ENCODE measurements at regions not wholly inside any gene's neighbourhood (a gene's known extent, or its start where the extent isn't known, plus 50 kb on each side); places are given as distances from the start of the nearest gene placed in this dataset.

DNA sequence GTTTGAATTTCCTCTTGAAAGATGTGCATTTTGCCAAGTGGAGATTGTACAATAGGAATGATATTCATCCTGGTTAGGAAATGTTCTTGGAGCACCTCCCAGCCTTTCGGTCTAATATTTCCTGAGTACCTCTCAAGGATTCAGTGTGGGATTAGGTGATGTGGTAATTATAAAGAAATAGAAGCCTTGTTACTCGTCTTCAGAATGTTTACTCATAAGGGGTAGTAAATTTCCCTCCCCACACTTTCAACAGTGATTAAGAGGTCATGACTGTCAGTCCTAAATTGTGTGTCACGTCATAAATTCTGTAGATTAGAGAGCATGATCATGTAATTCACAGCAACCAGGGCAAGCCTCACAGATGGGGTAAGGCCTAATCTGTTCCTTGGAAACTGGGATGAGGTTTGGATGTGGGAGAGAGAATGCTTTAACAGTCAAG is 633.1 kb upstream of the TBL1XR1 start:
- Histone ChIP-seq H3K36me3 (ENCODE audit: control insufficient read depth in 2 of 2, extremely low read depth in 1 of 2, insufficient read depth in 2 of 2, low read length in 2 of 2) (no peaks in the 10 kb centered on the region), H3K27ac (ENCODE audit: insufficient read depth, low read depth, low read length) (no peak overlapping the region), H3K4me2 (ENCODE audit: insufficient read depth, low read length) (no peak overlapping the region), H3K9me1 (replicated peaks; ENCODE audit: control insufficient read depth, extremely low read depth, insufficient read depth, low read length) (no peaks in the 10 kb centered on the region), H4K20me1 (replicated peaks; ENCODE audit: control insufficient read depth, extremely low read depth, insufficient read depth, low read length) (no peaks in the 10 kb centered on the region), H3K79me2 (ENCODE audit: control insufficient read depth, insufficient read depth, low read length) (no peaks in the 10 kb centered on the region), H3K9ac (replicated peaks; ENCODE audit: extremely low read depth, insufficient read depth, low read length) (no peak overlapping the region), H3K4me3 (replicated peaks in 1 of 3; ENCODE audit: insufficient read depth in 1 of 3, low read depth in 1 of 3, low read length in 3 of 3) (no peak overlapping the region), H3K27me3 (ENCODE audit: control insufficient read depth in 2 of 2, insufficient read depth in 2 of 2, low read length in 2 of 2) (no peaks in the 10 kb centered on the region), H3K9me3 (replicated peaks; ENCODE audit: control insufficient read depth, insufficient read depth, low read length) (no peaks in the 10 kb centered on the region), H3K4me1 (ENCODE audit: control insufficient read depth, extremely low read depth, insufficient read depth, low read length) (peaks cover 3% of the 10 kb centered on the region), H2AFZ (ENCODE audit: low read depth, low read length) (no peak overlapping the region)
- CTCF ChIA-PET = no interaction called here
- DNase-seq (ENCODE audit: low read depth, low spot score) = no peak
- BruUV-seq (replicated peaks) = no TSS peak
- POLR2A ChIA-PET = no interaction called here
- no peak for FAIRE-seq
- TF ChIP-seq POLR2A (IDR thresholded peaks at IDR 0.05; ENCODE audit: low read depth, low read length) (no peak), MYC (IDR thresholded peaks at IDR 0.05; ENCODE audit: low read depth, low read length) (no peak), CTCF (IDR thresholded peaks at IDR 0.05; ENCODE audit: extremely low read depth in 1 of 2, insufficient read depth in 1 of 2, low read depth in 1 of 2, low read length in 2 of 2) (no peak), FOS (IDR thresholded peaks at IDR 0.05; ENCODE audit: borderline replicate concordance, insufficient read depth, low read length) (no peak)
- dilution Hi-C loops (cut with MboI; ENCODE audit: extremely low pct_ligation_motif_present, low sequenced_read_pairs) = no loop called here
- intact Hi-C loops (cut with micrococcal nuclease) = loop anchor here (2.0 kb wide), 1 partner anchor 18 kb away; no protein-coding TSS in a partner anchor

- no peak for FAIRE-seq
- Histone ChIP-seq H3K27me3 (ENCODE audit: control insufficient read depth in 2 of 2, insufficient read depth in 2 of 2, low read length in 2 of 2) (no peaks in the 10 kb centered on the region), H3K4me1 (ENCODE audit: control insufficient read depth, extremely low read depth, insufficient read depth, low read length) (peaks cover 5% of the 10 kb centered on the region), H3K4me3 (replicated peaks in 1 of 3; ENCODE audit: insufficient read depth in 1 of 3, low read depth in 1 of 3, low read length in 3 of 3) (no peak overlapping the region), H3K79me2 (ENCODE audit: control insufficient read depth, insufficient read depth, low read length) (no peaks in the 10 kb centered on the region), H3K4me2 (ENCODE audit: insufficient read depth, low read length) (no peak overlapping the region), H2AFZ (ENCODE audit: low read depth, low read length) (no peak overlapping the region), H3K36me3 (ENCODE audit: control insufficient read depth in 2 of 2, extremely low read depth in 1 of 2, insufficient read depth in 2 of 2, low read length in 2 of 2) (no peaks in the 10 kb centered on the region), H3K9me3 (replicated peaks; ENCODE audit: control insufficient read depth, insufficient read depth, low read length) (no peaks in the 10 kb centered on the region), H3K9ac (replicated peaks; ENCODE audit: extremely low read depth, insufficient read depth, low read length) (no peak overlapping the region), H3K27ac (ENCODE audit: insufficient read depth, low read depth, low read length) (no peak overlapping the region), H4K20me1 (replicated peaks; ENCODE audit: control insufficient read depth, extremely low read depth, insufficient read depth, low read length) (no peaks in the 10 kb centered on the region), H3K9me1 (replicated peaks; ENCODE audit: control insufficient read depth, extremely low read depth, insufficient read depth, low read length) (no peaks in the 10 kb centered on the region)
- no TSS peak for BruUV-seq (replicated peaks)
- DNase-seq (ENCODE audit: low read depth, low spot score) = no peak
- no peak for TF ChIP-seq CTCF (IDR thresholded peaks at IDR 0.05; ENCODE audit: extremely low read depth in 1 of 2, insufficient read depth in 1 of 2, low read depth in 1 of 2, low read length in 2 of 2)
- TF ChIP-seq GATA2 (IDR thresholded peaks at IDR 0.05; ENCODE audit: insufficient read depth, insufficient read length, low read depth, low read length) = no peak
- ChIA-PET POLR2A (no interaction called here), CTCF (no interaction called here)
- dilution Hi-C loops (cut with MboI; ENCODE audit: extremely low pct_ligation_motif_present, low sequenced_read_pairs) (no loop called here), intact Hi-C loops (cut with micrococcal nuclease) (loop anchor here (2.0 kb wide), 1 partner anchor 19 kb away; no protein-coding TSS in a partner anchor)
These were observed 634.1 kb upstream of the TBL1XR1 start for GRCh38 chr3:177831361-177831760.
